Uterus (tissue), 2 donors: ENCODE measurements at regions not wholly inside any gene's neighbourhood (a gene's known extent, or its start where the extent isn't known, plus 50 kb on each side); places are given as distances from the start of the nearest gene placed in this dataset.

Source experiments
- CTCF ChIP-seq, 4 experiments: fragments of 200-600 bp in 2 of 4; fragments of 450-650 bp in 2 of 4; sonication (generic) in 2 of 4; IDR thresholded peaks; one replicate each; pipeline ENCODE4 v1.5.1; 2016 to 2019; ENCODE audit warnings: antibody characterized with exemption in 4 of 4, mild to moderate bottlenecking in 2 of 4, moderate library complexity in 1 of 4
- POLR2A ChIP-seq, 2 donors: fragments of 450-650 bp; IDR thresholded peaks; one replicate each; pipeline ENCODE4 v1.6.1; 2016; ENCODE audit warnings: antibody characterized with exemption in 2 of 2, mild to moderate bottlenecking in 1 of 2, moderate library complexity in 1 of 2

- TF ChIP-seq CTCF (IDR thresholded peaks at IDR 0.05) = no peak
- TF ChIP-seq POLR2A (IDR thresholded peaks at IDR 0.05) = no peak
Measured at GRCh38 chr5:145393426-145393825, 441.7 kb downstream of the PRELID2 start.
